HG03196 (cell line): ENCODE measurements at regions not wholly inside any gene's neighbourhood (a gene's known extent, or its start where the extent isn't known, plus 50 kb on each side); places are given as distances from the start of the nearest gene placed in this dataset.
"Not testable (repeated sequence)": the region's sequence is repeated elsewhere in the genome, so short reads cannot be mapped to it uniquely, and the experiment has no call there.

Experiments used
- ATAC-seq: cut with Tn5 transposase; IDR thresholded peaks from one replicate; pipeline ENCODE4 v1.9.1; 2021; ENCODE audit not compliant: unreplicated experiment

- ATAC-seq, result no peak
Observed at GRCh38 chr13:62278271-62278670, 862.6 kb upstream of the PCDH20 start.

GRCh38 chr13:62251734-62252133 lies 836.1 kb upstream of the PCDH20 start:
- ATAC-seq, result no peak

- ATAC-seq, result no peak
Observed at GRCh38 chr13:62250501-62251201, 835.0 kb upstream of the PCDH20 start.

- no peak for ATAC-seq
Observed at GRCh38 chr13:62246581-62246980, 830.9 kb upstream of the PCDH20 start.

- no peak for ATAC-seq
Observed at GRCh38 chr13:62243106-62243505, 827.5 kb upstream of the PCDH20 start.

GRCh38 chr13:62234780-62235440 lies 819.3 kb upstream of the PCDH20 start:
- no peak for ATAC-seq

GRCh38 chr13:62210951-62211350 lies 795.3 kb upstream of the PCDH20 start:
- ATAC-seq, result no peak

- ATAC-seq, result peak; percentile 84
Observed at GRCh38 chr13:62209529-62209928, 793.9 kb upstream of the PCDH20 start.

GRCh38 chr13:62207388-62207787 lies 791.7 kb upstream of the PCDH20 start:
- no peak for ATAC-seq

GRCh38 chr13:62206165-62206564 lies 790.5 kb upstream of the PCDH20 start:
- ATAC-seq, result no peak

- no peak for ATAC-seq
Observed at GRCh38 chr13:62205273-62205672, 789.6 kb upstream of the PCDH20 start.

- ATAC-seq, result no peak
Observed at GRCh38 chr13:62194371-62194770, 778.7 kb upstream of the PCDH20 start.

GRCh38 chr13:62193919-62194318 lies 778.3 kb upstream of the PCDH20 start:
- no peak for ATAC-seq

GRCh38 chr13:62185631-62186255 lies 770.1 kb upstream of the PCDH20 start:
- ATAC-seq, result no peak

GRCh38 chr13:62176051-62176450 lies 760.4 kb upstream of the PCDH20 start:
- ATAC-seq, result no peak

- no peak for ATAC-seq
Observed at GRCh38 chr13:62173958-62174357, 758.3 kb upstream of the PCDH20 start.

- ATAC-seq, result no peak
Observed at GRCh38 chr13:62171697-62172096, 756.0 kb upstream of the PCDH20 start.

- ATAC-seq, result no peak
Observed at GRCh38 chr13:62168891-62169290, 753.2 kb upstream of the PCDH20 start.

- no peak for ATAC-seq
Observed at GRCh38 chr13:62167650-62168172, 752.1 kb upstream of the PCDH20 start.

- no peak for ATAC-seq
Observed at GRCh38 chr13:62162860-62163259, 747.2 kb upstream of the PCDH20 start.

GRCh38 chr13:62158520-62158919 lies 742.9 kb upstream of the PCDH20 start:
- no peak for ATAC-seq

GRCh38 chr13:62151724-62152123 lies 736.1 kb upstream of the PCDH20 start:
- not testable (repeated sequence) for ATAC-seq
